SK-N-SH (cell line): ENCODE measurements at regions not wholly inside any gene's neighbourhood (a gene's known extent, or its start where the extent isn't known, plus 50 kb on each side); places are given as distances from the start of the nearest gene placed in this dataset.

ENCODE experiments used
- CTCF ChIA-PET: fragments of 300-600, 350-600 bp; formaldehyde crosslinking; extraction: SDS; loops from one replicate; lab custom pipeline; 2021; lab: Yijun Ruan, JAX
- POLR2A ChIA-PET: fragments of 350-600 bp; sonication (Branson Sonifier 250); formaldehyde crosslinking; extraction: SDS; loops from one replicate; lab custom pipeline; 2020; ENCODE audit warnings: antibody characterized with exemption, inconsistent platforms; lab: Yijun Ruan, JAX
- DNase-seq: peaks from one replicate; pipeline ENCODE4 v3.0.0; 2012
- H2AFZ ChIP-seq: fragments of 200-600 bp; sonication (generic); 2 replicates; pipeline ENCODE4 v1.8.1; 2016; ENCODE audit warnings: antibody characterized with exemption, mild to moderate bottlenecking, low read depth
- H3F3A ChIP-seq: fragments of 200-600 bp; sonication (generic); replicated peaks from 2 replicates; pipeline ENCODE3; 2016; ENCODE audit warnings: antibody characterized with exemption, mild to moderate bottlenecking; ENCODE audit not compliant: insufficient read depth
- H3K27ac ChIP-seq, 2 experiments: fragments of 200-500 bp in 1 of 2; fragments of 200-600 bp in 1 of 2; sonication (Bioruptor generic) in 1 of 2; sonication (generic), shearing (Covaris generic) in 1 of 2; 2 replicates each; pipeline versions ENCODE4 v1.5.1 to v1.6.1; 2014 to 2016; ENCODE audit warnings: low read depth in 2 of 2, inconsistent platforms in 1 of 2, low read length in 1 of 2, mild to moderate bottlenecking in 1 of 2, mixed read lengths in 1 of 2
- H3K27me3 ChIP-seq: fragments of 200-600 bp; sonication (generic), shearing (Covaris generic); 2 replicates; pipeline ENCODE4 v1.6.1; 2016; ENCODE audit warnings: mixed run types; ENCODE audit not compliant: insufficient read depth
- H3K36me3 ChIP-seq, 2 experiments: fragments of 200-500 bp in 1 of 2; fragments of 200-600 bp in 1 of 2; sonication (Bioruptor generic) in 1 of 2; sonication (generic) in 1 of 2; replicated peaks in 1 of 2; 2 replicates each; pipeline versions ENCODE3 to v1.5.1; 2014 to 2016; ENCODE audit warnings: low read length in 1 of 2, mild to moderate bottlenecking in 1 of 2; ENCODE audit not compliant: insufficient read depth in 2 of 2, control insufficient read depth in 1 of 2
- H3K4me1 ChIP-seq, 2 experiments: fragments of 200-500 bp in 1 of 2; fragments of 200-600 bp in 1 of 2; sonication (Bioruptor generic) in 1 of 2; sonication (generic), shearing (Covaris generic) in 1 of 2; 2 replicates each; pipeline versions ENCODE4 v1.5.1 to v1.6.1; 2014 to 2016; ENCODE audit warnings: low read depth in 1 of 2, low read length in 1 of 2, mixed run types in 1 of 2; ENCODE audit not compliant: insufficient read depth in 2 of 2, control insufficient read depth in 1 of 2
- H3K4me2 ChIP-seq: fragments of 200-600 bp; sonication (generic), shearing (Covaris generic); 2 replicates; pipeline ENCODE4 v1.6.1; 2017; ENCODE audit warnings: mixed run types
- H3K4me3 ChIP-seq, 2 experiments: fragments of 200-500 bp in 1 of 2; fragments of 200-600 bp in 1 of 2; sonication (Bioruptor generic) in 1 of 2; sonication (generic), shearing (Covaris generic) in 1 of 2; 2 replicates each; pipeline versions ENCODE4 v1.5.1 to v1.8.1; 2014 to 2016; ENCODE audit warnings: low read depth in 2 of 2, inconsistent platforms in 1 of 2, low read length in 1 of 2, mild to moderate bottlenecking in 1 of 2, mixed read lengths in 1 of 2, moderate library complexity in 1 of 2
- H3K79me2 ChIP-seq: fragments of 200-600 bp; sonication (generic); 2 replicates; pipeline ENCODE4 v1.8.1; 2017; ENCODE audit warnings: mild to moderate bottlenecking; ENCODE audit not compliant: insufficient read depth
- H3K9ac ChIP-seq: fragments of 200-600 bp; sonication (generic); 2 replicates; pipeline ENCODE4 v1.6.1; 2017; ENCODE audit warnings: mixed run types
- H3K9me2 ChIP-seq: fragments of 200-600 bp; sonication (generic); 2 replicates; pipeline ENCODE4 v1.6.1; 2017; ENCODE audit warnings: mixed run types
- H3K9me3 ChIP-seq: fragments of 200-600 bp; sonication (generic); 2 replicates; pipeline ENCODE4 v1.6.1; 2017; ENCODE audit warnings: mixed run types, mild to moderate bottlenecking, moderate library complexity
- H4K20me1 ChIP-seq: fragments of 200-600 bp; sonication (generic); 2 replicates; pipeline ENCODE4 v1.6.1; 2017; ENCODE audit warnings: mild to moderate bottlenecking, mixed run types; ENCODE audit not compliant: insufficient read depth
- CHD2 ChIP-seq: fragments of 150-350 bp; IDR thresholded peaks from 2 replicates; pipeline ENCODE4 v1.6.1; 2018; ENCODE audit warnings: low read length; ENCODE audit not compliant: partially characterized antibody
- FOSL2 ChIP-seq: IDR thresholded peaks from 2 replicates; pipeline ENCODE4 v1.4.0; 2012; ENCODE audit warnings: low read depth, mild to moderate bottlenecking, moderate library complexity, borderline replicate concordance
- FOXJ3 ChIP-seq: sonication (generic); formaldehyde crosslinking; IDR thresholded peaks from 2 replicates; pipeline ENCODE4 v1.5.1; 2020; ENCODE audit warnings: mild to moderate bottlenecking, missing genetic modification reagents
- FOXM1 ChIP-seq: IDR thresholded peaks from 2 replicates; pipeline ENCODE4 v1.4.0; 2012; ENCODE audit warnings: low read depth, mild to moderate bottlenecking
- JUND ChIP-seq: IDR thresholded peaks from 2 replicates; pipeline ENCODE4 v1.4.0; 2012
- MEF2A ChIP-seq: IDR thresholded peaks from 2 replicates; pipeline ENCODE4 v1.4.0; 2012; ENCODE audit warnings: low read depth, borderline replicate concordance
- MXI1 ChIP-seq: IDR thresholded peaks from 2 replicates; pipeline ENCODE4 v1.6.1; 2012; ENCODE audit warnings: mild to moderate bottlenecking, low read depth, low read length, improper control_type of control experiment
- NFIC ChIP-seq: IDR thresholded peaks from 2 replicates; pipeline ENCODE4 v1.4.0; 2012; ENCODE audit warnings: borderline replicate concordance
- POLR2AphosphoS5 ChIP-seq: IDR thresholded peaks from 2 replicates; pipeline ENCODE4 v1.6.1; 2012; ENCODE audit warnings: low read depth, low read length
- RFX5 ChIP-seq: IDR thresholded peaks from 2 replicates; pipeline ENCODE4 v1.6.1; 2012; ENCODE audit warnings: mild to moderate bottlenecking, improper control_type of control experiment, low read length
- SIN3A ChIP-seq: IDR thresholded peaks from 2 replicates; pipeline ENCODE4 v1.6.1; 2012; ENCODE audit warnings: low read depth, mild to moderate bottlenecking, low read length, moderate library complexity, borderline replicate concordance
- TAF1 ChIP-seq: IDR thresholded peaks from 2 replicates; pipeline ENCODE4 v1.6.1; 2012; ENCODE audit warnings: low read depth, mild to moderate bottlenecking, low read length, moderate library complexity, borderline replicate concordance
- TCF12 ChIP-seq: IDR thresholded peaks from 2 replicates; pipeline ENCODE4 v1.4.0; 2012
- TEAD4 ChIP-seq: IDR thresholded peaks from 2 replicates; pipeline ENCODE4 v1.4.0; 2012; ENCODE audit warnings: mild to moderate bottlenecking, borderline replicate concordance; ENCODE audit not compliant: insufficient read depth
- TF ChIP-seq, protein P1 (sequence below): IDR thresholded peaks from 2 replicates; pipeline ENCODE4 v1.4.0; 2012; ENCODE audit warnings: low read depth, borderline replicate concordance
- TF ChIP-seq, protein P2 (sequence below): IDR thresholded peaks from 2 replicates; pipeline ENCODE4 v1.6.1; 2012; ENCODE audit warnings: mild to moderate bottlenecking, low read depth, low read length, moderate library complexity
- TF ChIP-seq, protein P3 (sequence below): IDR thresholded peaks from 2 replicates; pipeline ENCODE4 v1.4.0; 2012; ENCODE audit warnings: low read depth
- TF ChIP-seq, protein P4 (sequence below): IDR thresholded peaks from 2 replicates; pipeline ENCODE4 v1.4.0; 2012; ENCODE audit warnings: low read depth, borderline replicate concordance
- TF ChIP-seq, protein P5 (sequence below): fragments of 150-350 bp; IDR thresholded peaks from 2 replicates; pipeline ENCODE4 v1.6.1; 2017; ENCODE audit warnings: antibody characterized with exemption, low read length, low read depth, borderline replicate concordance

DNA sequence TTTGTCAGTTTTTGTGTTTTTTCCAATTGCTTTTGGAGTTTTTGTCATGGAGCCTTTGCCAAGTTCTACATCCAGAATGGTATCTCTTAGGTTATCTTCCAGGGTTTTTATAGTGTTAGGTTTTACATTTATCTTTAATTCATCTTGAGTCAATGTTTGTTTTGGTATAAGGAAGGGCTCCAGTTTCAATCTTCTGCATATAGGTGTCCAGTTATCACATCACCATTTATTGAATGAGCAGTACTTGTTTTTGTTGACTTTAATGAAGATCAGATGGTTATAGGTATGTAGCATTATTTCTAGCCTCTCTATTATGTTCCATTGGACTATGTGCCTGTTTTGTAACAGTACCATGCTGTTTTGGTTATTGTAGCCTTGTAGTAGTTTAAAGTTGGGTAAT, 1233.1 kb downstream of the PLA2G4A start:
- no peak overlapping the region for H2AFZ ChIP-seq
- H3F3A ChIP-seq = no peaks in the 10 kb centered on the region
- ChIA-PET POLR2A (no interaction called here), CTCF (no interaction called here)
- H3K4me1 ChIP-seq = no peaks in the 10 kb centered on the region
- H3K9me3 ChIP-seq = no peaks in the 10 kb centered on the region
- H3K9me2 ChIP-seq = 0 out of 2 replicates have a peak, but pooled peaks cover 3% of the 10 kb centered on the region
- no peaks in the 10 kb centered on the region for H3K36me3 ChIP-seq
- H3K4me3 ChIP-seq = no peak overlapping the region
- H3K79me2 ChIP-seq = no peaks in the 10 kb centered on the region
- no peaks in the 10 kb centered on the region for H4K20me1 ChIP-seq
- no peak for DNase-seq
- no peaks in the 10 kb centered on the region for H3K27me3 ChIP-seq
- H3K4me2 ChIP-seq = no peak overlapping the region
- no peak overlapping the region for H3K9ac ChIP-seq
- no peak overlapping the region for H3K27ac ChIP-seq
- TF ChIP-seq RFX5 (no peak), TCF12 (no peak), FOXJ3 (CRISPR knock-in tag) (no peak), TAF1 (no peak), TEAD4 (no peak), POLR2AphosphoS5 (no peak), MXI1 (no peak), JUND (no peak), SIN3A (no peak), FOXM1 (no peak), FOSL2 (no peak), MEF2A (no peak), CHD2 (no peak), NFIC (no peak)
- TF ChIP-seq, protein P1, sequence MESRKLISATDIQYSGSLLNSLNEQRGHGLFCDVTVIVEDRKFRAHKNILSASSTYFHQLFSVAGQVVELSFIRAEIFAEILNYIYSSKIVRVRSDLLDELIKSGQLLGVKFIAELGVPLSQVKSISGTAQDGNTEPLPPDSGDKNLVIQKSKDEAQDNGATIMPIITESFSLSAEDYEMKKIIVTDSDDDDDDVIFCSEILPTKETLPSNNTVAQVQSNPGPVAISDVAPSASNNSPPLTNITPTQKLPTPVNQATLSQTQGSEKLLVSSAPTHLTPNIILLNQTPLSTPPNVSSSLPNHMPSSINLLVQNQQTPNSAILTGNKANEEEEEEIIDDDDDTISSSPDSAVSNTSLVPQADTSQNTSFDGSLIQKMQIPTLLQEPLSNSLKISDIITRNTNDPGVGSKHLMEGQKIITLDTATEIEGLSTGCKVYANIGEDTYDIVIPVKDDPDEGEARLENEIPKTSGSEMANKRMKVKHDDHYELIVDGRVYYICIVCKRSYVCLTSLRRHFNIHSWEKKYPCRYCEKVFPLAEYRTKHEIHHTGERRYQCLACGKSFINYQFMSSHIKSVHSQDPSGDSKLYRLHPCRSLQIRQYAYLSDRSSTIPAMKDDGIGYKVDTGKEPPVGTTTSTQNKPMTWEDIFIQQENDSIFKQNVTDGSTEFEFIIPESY = no peak
- TF ChIP-seq, protein P2, sequence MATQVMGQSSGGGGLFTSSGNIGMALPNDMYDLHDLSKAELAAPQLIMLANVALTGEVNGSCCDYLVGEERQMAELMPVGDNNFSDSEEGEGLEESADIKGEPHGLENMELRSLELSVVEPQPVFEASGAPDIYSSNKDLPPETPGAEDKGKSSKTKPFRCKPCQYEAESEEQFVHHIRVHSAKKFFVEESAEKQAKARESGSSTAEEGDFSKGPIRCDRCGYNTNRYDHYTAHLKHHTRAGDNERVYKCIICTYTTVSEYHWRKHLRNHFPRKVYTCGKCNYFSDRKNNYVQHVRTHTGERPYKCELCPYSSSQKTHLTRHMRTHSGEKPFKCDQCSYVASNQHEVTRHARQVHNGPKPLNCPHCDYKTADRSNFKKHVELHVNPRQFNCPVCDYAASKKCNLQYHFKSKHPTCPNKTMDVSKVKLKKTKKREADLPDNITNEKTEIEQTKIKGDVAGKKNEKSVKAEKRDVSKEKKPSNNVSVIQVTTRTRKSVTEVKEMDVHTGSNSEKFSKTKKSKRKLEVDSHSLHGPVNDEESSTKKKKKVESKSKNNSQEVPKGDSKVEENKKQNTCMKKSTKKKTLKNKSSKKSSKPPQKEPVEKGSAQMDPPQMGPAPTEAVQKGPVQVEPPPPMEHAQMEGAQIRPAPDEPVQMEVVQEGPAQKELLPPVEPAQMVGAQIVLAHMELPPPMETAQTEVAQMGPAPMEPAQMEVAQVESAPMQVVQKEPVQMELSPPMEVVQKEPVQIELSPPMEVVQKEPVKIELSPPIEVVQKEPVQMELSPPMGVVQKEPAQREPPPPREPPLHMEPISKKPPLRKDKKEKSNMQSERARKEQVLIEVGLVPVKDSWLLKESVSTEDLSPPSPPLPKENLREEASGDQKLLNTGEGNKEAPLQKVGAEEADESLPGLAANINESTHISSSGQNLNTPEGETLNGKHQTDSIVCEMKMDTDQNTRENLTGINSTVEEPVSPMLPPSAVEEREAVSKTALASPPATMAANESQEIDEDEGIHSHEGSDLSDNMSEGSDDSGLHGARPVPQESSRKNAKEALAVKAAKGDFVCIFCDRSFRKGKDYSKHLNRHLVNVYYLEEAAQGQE = no peak
- TF ChIP-seq, protein P3, sequence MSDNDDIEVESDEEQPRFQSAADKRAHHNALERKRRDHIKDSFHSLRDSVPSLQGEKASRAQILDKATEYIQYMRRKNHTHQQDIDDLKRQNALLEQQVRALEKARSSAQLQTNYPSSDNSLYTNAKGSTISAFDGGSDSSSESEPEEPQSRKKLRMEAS = no peak
- TF ChIP-seq, protein P4, sequence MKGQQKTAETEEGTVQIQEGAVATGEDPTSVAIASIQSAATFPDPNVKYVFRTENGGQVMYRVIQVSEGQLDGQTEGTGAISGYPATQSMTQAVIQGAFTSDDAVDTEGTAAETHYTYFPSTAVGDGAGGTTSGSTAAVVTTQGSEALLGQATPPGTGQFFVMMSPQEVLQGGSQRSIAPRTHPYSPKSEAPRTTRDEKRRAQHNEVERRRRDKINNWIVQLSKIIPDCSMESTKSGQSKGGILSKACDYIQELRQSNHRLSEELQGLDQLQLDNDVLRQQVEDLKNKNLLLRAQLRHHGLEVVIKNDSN = no peak
- TF ChIP-seq, protein P5, sequence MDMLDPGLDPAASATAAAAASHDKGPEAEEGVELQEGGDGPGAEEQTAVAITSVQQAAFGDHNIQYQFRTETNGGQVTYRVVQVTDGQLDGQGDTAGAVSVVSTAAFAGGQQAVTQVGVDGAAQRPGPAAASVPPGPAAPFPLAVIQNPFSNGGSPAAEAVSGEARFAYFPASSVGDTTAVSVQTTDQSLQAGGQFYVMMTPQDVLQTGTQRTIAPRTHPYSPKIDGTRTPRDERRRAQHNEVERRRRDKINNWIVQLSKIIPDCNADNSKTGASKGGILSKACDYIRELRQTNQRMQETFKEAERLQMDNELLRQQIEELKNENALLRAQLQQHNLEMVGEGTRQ = no peak
